ENCODE measurements at regions not wholly inside any gene's neighbourhood (a gene's known extent, or its start where the extent isn't known, plus 50 kb on each side); places are given as distances from the start of the nearest gene placed in this dataset.

DNA sequence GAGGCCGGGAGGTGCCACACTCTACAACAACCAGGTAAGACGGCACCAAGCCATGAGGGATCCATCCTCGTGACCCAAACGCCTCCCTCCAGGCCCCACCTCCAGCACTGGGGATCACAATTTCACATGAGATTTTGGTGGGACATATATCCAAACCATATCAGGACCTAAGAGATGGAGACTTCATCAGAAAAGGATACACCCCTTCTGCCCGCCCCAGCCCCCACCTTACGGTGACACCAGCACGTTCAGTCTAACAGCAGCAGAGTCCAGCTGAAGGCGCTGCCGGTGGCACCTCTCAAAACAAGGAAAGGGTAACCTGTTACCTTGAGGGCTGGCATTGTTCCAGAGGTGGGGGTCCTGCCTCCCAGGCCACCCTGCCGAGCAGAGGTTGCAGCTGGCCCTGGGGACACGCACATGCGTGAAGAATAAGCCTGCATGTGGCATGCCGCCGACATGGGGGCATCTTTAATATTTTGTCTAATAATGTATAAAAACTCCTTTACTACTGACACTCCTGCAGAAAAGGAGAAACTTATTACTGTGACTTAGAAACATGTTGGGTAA lies 154.4 kb downstream of the GALR1 start:
- Histone ChIP-seq H3K27me3 (ENCODE audit: control insufficient read depth in 1 of 2, insufficient read depth in 2 of 2, low read length in 2 of 2) (peaks cover 0 to 15% of the 10 kb centered on the region in 2 experiments; a peak in 3 of 5 replicates), H3K4me2 (ENCODE audit: low read depth, low read length) (no peak overlapping the region), H3K9me3 (ENCODE audit: low read length) (no peaks in the 10 kb centered on the region), H3K9ac (ENCODE audit: insufficient read depth, low read depth, low read length) (no peak overlapping the region), H2AFZ (ENCODE audit: low read length) (no peak overlapping the region), H3K36me3 (replicated peaks in 1 of 2; ENCODE audit: control insufficient read depth in 1 of 2, insufficient read depth in 2 of 2, low read length in 2 of 2) (no peaks in the 10 kb centered on the region), H3K79me2 (ENCODE audit: insufficient read depth, low read length) (no peaks in the 10 kb centered on the region), H3K27ac (ENCODE audit: extremely low read length, insufficient read depth, low read length) (no peak overlapping the region), H3K4me1 (ENCODE audit: insufficient read depth, low read length) (no peaks in the 10 kb centered on the region), H3K4me3 (replicated peaks in 1 of 3; ENCODE audit: insufficient read depth in 1 of 3, low read depth in 2 of 3, low read length in 3 of 3) (no peak overlapping the region), H4K20me1 (ENCODE audit: insufficient read depth, low read length) (no peaks in the 10 kb centered on the region)
- FAIRE-seq, result no peak
- no peak for ATAC-seq
- POLR2A ChIA-PET, result no interaction called here
- CTCF ChIA-PET (ENCODE audit: low intra/inter-chr PET ratio, low total read pairs), result no interaction called here
- no peak for DNase-seq (ENCODE audit: low spot score)
- in situ Hi-C loops (cut with HindIII; ENCODE audit: extremely low pct_ligation_motif_present, low pct_unique_long_range_greater_than_20kb), result no loop called here
- BruUV-seq (replicated peaks), result no TSS peak
- TF ChIP-seq MXD1 (CRISPR knock-in tag; IDR thresholded peaks at IDR 0.05) (no peak), ZNF629 (CRISPR knock-in tag; conservative IDR thresholded peaks at IDR 0.05) (no peak), BATF2 (CRISPR knock-in tag; IDR thresholded peaks at IDR 0.05) (no peak), RAD21 (CRISPR knock-in tag; IDR thresholded peaks at IDR 0.05) (no peak), CENPX (CRISPR knock-in tag; IDR thresholded peaks at IDR 0.05) (no peak), ZNF781 (CRISPR knock-in tag; IDR thresholded peaks at IDR 0.05; ENCODE audit: borderline replicate concordance, not compliant biosample characterization) (no peak), HNRNPUL1 (IDR thresholded peaks at IDR 0.05; ENCODE audit: low read depth, low read length) (no peak), TGIF2 (CRISPR knock-in tag; IDR thresholded peaks at IDR 0.05) (no peak)
- TF ChIP-seq, protein P1, sequence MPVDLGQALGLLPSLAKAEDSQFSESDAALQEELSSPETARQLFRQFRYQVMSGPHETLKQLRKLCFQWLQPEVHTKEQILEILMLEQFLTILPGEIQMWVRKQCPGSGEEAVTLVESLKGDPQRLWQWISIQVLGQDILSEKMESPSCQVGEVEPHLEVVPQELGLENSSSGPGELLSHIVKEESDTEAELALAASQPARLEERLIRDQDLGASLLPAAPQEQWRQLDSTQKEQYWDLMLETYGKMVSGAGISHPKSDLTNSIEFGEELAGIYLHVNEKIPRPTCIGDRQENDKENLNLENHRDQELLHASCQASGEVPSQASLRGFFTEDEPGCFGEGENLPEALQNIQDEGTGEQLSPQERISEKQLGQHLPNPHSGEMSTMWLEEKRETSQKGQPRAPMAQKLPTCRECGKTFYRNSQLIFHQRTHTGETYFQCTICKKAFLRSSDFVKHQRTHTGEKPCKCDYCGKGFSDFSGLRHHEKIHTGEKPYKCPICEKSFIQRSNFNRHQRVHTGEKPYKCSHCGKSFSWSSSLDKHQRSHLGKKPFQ (CRISPR knock-in tag; IDR thresholded peaks at IDR 0.05; ENCODE audit: insufficient replicate concordance), result no peak
- intact Hi-C loops (cut with micrococcal nuclease; ENCODE audit: unreplicated experiment), result no loop called here
- WGBS (ENCODE audit: low lambda C conversion rate), result 45% methylated on average over 10 of the region's 14 CpGs

All from HepG2 (cell line).